ENCODE measurements at regions not wholly inside any gene's neighbourhood (a gene's known extent, or its start where the extent isn't known, plus 50 kb on each side); places are given as distances from the start of the nearest gene placed in this dataset.

DNA sequence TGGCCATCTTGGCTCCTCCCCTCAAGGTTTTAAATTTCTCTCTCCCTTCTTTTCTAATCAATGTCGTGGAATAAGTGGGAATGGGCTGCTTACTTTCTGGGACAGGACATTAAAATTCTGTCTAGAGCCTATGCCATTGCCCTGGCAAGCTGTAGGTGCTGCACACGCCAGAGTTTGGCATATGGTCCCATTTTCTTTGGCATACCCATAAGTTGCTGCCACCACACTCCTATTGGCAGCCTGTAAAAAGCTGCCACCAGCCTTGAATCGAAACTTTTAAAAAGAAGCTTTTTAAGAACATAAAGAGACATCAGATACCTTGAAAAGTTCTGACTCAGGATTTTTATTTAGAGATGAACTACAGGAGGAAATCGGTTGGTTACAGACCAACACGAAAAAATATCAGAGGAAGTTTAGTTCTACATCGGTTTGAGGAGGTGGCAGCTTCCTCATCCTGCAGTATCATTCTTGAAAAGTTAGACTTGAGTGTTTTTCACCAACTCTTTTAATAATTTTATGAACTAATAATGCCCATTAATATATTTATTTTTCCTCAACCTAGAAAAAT is 517.8 kb upstream of the ANO5 start:
- no peaks in the 10 kb centered on the region for H3K36me3 ChIP-seq
- no peak for TF ChIP-seq POLR2A (IDR thresholded peaks at IDR 0.05)
- no peak for TF ChIP-seq EP300 (IDR thresholded peaks at IDR 0.05)
- TF ChIP-seq, protein P1, sequence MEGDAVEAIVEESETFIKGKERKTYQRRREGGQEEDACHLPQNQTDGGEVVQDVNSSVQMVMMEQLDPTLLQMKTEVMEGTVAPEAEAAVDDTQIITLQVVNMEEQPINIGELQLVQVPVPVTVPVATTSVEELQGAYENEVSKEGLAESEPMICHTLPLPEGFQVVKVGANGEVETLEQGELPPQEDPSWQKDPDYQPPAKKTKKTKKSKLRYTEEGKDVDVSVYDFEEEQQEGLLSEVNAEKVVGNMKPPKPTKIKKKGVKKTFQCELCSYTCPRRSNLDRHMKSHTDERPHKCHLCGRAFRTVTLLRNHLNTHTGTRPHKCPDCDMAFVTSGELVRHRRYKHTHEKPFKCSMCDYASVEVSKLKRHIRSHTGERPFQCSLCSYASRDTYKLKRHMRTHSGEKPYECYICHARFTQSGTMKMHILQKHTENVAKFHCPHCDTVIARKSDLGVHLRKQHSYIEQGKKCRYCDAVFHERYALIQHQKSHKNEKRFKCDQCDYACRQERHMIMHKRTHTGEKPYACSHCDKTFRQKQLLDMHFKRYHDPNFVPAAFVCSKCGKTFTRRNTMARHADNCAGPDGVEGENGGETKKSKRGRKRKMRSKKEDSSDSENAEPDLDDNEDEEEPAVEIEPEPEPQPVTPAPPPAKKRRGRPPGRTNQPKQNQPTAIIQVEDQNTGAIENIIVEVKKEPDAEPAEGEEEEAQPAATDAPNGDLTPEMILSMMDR (IDR thresholded peaks at IDR 0.05), result no peak
- no peak for DNase-seq (ENCODE audit: low spot score in 2 of 2)
- H3K9me3 ChIP-seq, result no peaks in the 10 kb centered on the region
- H3K27ac ChIP-seq, result no peak overlapping the region
- H3K4me3 ChIP-seq, result no peak overlapping the region
- no peaks in the 10 kb centered on the region for H3K4me1 ChIP-seq
- no peaks in the 10 kb centered on the region for H3K27me3 ChIP-seq
- WGBS, 2 donors, result 82 to 85% methylated on average over 6 of the region's 6 CpGs

- DNase-seq (ENCODE audit: low spot score in 2 of 2), result no peak
- no peak for TF ChIP-seq POLR2A (IDR thresholded peaks at IDR 0.05)
- no peak for TF ChIP-seq EP300 (IDR thresholded peaks at IDR 0.05)
- TF ChIP-seq, protein P1 (IDR thresholded peaks at IDR 0.05), result no peak
- Histone ChIP-seq H3K36me3 (no peaks in the 10 kb centered on the region), H3K9me3 (peaks cover 0 to 17% (median 0%) of the 10 kb centered on the region in 4 donors), H3K27me3 (no peaks in the 10 kb centered on the region), H3K27ac (no peak overlapping the region), H3K4me1 (no peaks in the 10 kb centered on the region), H3K4me3 (no peak overlapping the region)
- 40 to 44% methylated on average over 1 of the region's 1 CpG for WGBS, 2 donors
These were observed 505.2 kb upstream of the ANO5 start for GRCh38 chr11:21687643-21688042.

GRCh38 chr11:21704539-21704938 is 488.3 kb upstream of the ANO5 start:
- no peak overlapping the region for H3K4me3 ChIP-seq
- no peaks in the 10 kb centered on the region for H3K36me3 ChIP-seq
- TF ChIP-seq EP300 (IDR thresholded peaks at IDR 0.05) (no peak), POLR2A (IDR thresholded peaks at IDR 0.05) (no peak)
- TF ChIP-seq, protein P1 (IDR thresholded peaks at IDR 0.05), result no peak
- no peak overlapping the region for H3K27ac ChIP-seq
- WGBS, 2 donors, result 54 to 56% methylated on average over 2 of the region's 2 CpGs
- no peak for DNase-seq (ENCODE audit: low spot score in 2 of 2)
- no peaks in the 10 kb centered on the region for H3K9me3 ChIP-seq
- H3K27me3 ChIP-seq, result no peaks in the 10 kb centered on the region
- no peaks in the 10 kb centered on the region for H3K4me1 ChIP-seq

GRCh38 chr11:21707116-21707739 is 485.7 kb upstream of the ANO5 start:
- Histone ChIP-seq H3K27me3 (no peaks in the 10 kb centered on the region), H3K4me1 (no peaks in the 10 kb centered on the region), H3K9me3 (no peaks in the 10 kb centered on the region), H3K27ac (no peak overlapping the region), H3K4me3 (no peak overlapping the region), H3K36me3 (no peaks in the 10 kb centered on the region)
- TF ChIP-seq POLR2A (IDR thresholded peaks at IDR 0.05) (no peak), EP300 (IDR thresholded peaks at IDR 0.05) (no peak)
- TF ChIP-seq, protein P1 (IDR thresholded peaks at IDR 0.05), result no peak
- WGBS, 2 donors, result 16 to 23% methylated on average over 2 of the region's 2 CpGs
- no peak for DNase-seq (ENCODE audit: low spot score in 2 of 2)

DNA sequence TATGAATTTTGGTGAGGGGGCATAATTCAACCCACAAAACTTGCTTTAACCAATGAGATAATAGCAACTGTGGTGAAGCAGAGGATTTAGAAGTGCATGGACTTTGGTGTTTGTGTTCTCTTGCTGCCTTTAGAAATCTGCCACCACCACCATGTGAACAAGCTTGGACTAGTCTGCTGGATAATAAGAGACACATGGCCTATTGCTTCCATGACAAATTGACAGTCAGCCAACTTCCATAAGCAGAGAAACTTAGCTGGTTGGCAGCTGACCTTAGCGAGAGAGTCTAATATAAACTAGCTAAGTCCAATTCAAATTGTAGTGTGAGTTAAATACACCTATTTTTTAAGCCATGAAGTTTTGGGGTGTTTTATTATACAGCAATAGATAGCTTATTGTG is 482.1 kb upstream of the ANO5 start:
- no peaks in the 10 kb centered on the region for H3K4me1 ChIP-seq
- no peaks in the 10 kb centered on the region for H3K9me3 ChIP-seq
- WGBS, 2 donors, result 31 to 44% methylated on average over 1 of the region's 1 CpG
- no peaks in the 10 kb centered on the region for H3K36me3 ChIP-seq
- H3K4me3 ChIP-seq, result no peak overlapping the region
- DNase-seq (ENCODE audit: low spot score in 2 of 2), result no peak
- H3K27ac ChIP-seq, result no peak overlapping the region
- H3K27me3 ChIP-seq, result no peaks in the 10 kb centered on the region
- no peak for TF ChIP-seq EP300 (IDR thresholded peaks at IDR 0.05)
- TF ChIP-seq, protein P1 (IDR thresholded peaks at IDR 0.05), result no peak
- no peak for TF ChIP-seq POLR2A (IDR thresholded peaks at IDR 0.05)

All from tibial nerve (tissue), 4 donors.